Omental fat pad (tissue), 3 donors: ENCODE measurements at regions not wholly inside any gene's neighbourhood (a gene's known extent, or its start where the extent isn't known, plus 50 kb on each side); places are given as distances from the start of the nearest gene placed in this dataset.

Experiments
- ATAC-seq: fragments of 150-250 bp; one replicate; pipeline ENCODE4 v1.9.1; 2016; ENCODE audit warnings: mild to moderate bottlenecking, moderate library complexity; ENCODE audit not compliant: low FRiP score
- DNase-seq: peaks from one replicate; pipeline ENCODE4 v3.0.0-alpha.2; 2019; ENCODE audit warnings: low spot score
- CTCF ChIP-seq, 3 donors: fragments of 450-650 bp; IDR thresholded peaks; one replicate each; pipeline ENCODE4 v1.5.1; 2016 to 2017; ENCODE audit warnings: antibody characterized with exemption in 3 of 3, mild to moderate bottlenecking in 3 of 3, moderate library complexity in 2 of 3

GRCh38 chr18:75812761-75813160 is 385.3 kb upstream of the SMIM21 start:
- no peak for TF ChIP-seq CTCF (IDR thresholded peaks at IDR 0.05)
- no peak for DNase-seq
- ATAC-seq: no peak

GRCh38 chr18:75810961-75811551 is 383.6 kb upstream of the SMIM21 start:
- no peak for DNase-seq
- ATAC-seq: peak; percentile 44
- no peak for TF ChIP-seq CTCF (IDR thresholded peaks at IDR 0.05)

- DNase-seq (no peak), ATAC-seq (no peak)
- no peak for TF ChIP-seq CTCF (IDR thresholded peaks at IDR 0.05)
These were observed 383.0 kb upstream of the SMIM21 start for GRCh38 chr18:75810516-75810915.

GRCh38 chr18:75809926-75810255 is 382.4 kb upstream of the SMIM21 start:
- ATAC-seq (no peak), DNase-seq (no peak)
- no peak for TF ChIP-seq CTCF (IDR thresholded peaks at IDR 0.05)

GRCh38 chr18:75809151-75809925 is 381.8 kb upstream of the SMIM21 start:
- TF ChIP-seq CTCF (IDR thresholded peaks at IDR 0.05): no peak
- ATAC-seq: no peak
- DNase-seq: no peak

GRCh38 chr18:75805265-75805664 is 377.8 kb upstream of the SMIM21 start:
- no peak for TF ChIP-seq CTCF (IDR thresholded peaks at IDR 0.05)
- no peak for ATAC-seq
- DNase-seq: no peak

GRCh38 chr18:75802681-75803080 is 375.2 kb upstream of the SMIM21 start:
- DNase-seq (no peak), ATAC-seq (no peak)
- TF ChIP-seq CTCF (IDR thresholded peaks at IDR 0.05): no peak
